ENCODE measurements at regions not wholly inside any gene's neighbourhood (a gene's known extent, or its start where the extent isn't known, plus 50 kb on each side); places are given as distances from the start of the nearest gene placed in this dataset.

DNA sequence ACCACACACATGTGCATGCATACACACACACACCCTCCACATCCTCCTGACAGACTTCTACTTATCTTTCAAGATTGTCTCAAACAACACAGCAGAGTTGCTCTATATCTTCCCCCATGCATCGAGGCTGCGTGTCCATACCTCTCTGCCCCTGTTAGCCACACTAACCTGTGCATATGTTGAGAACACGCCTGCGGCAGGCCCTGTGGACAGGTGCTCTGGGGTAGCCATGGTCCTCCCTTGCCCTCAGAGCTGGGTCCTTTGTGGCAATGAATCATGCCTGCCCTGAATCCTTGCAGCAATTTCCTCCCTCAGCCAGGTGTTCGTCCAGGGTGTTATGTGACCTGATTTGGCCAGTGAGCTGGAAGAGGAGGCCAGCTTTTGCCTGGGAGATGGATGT is 213.3 kb downstream of the KATNAL1 start:
- H3K79me2 ChIP-seq (replicated peaks; ENCODE audit: insufficient read depth), result no peaks in the 10 kb centered on the region
- H3K27me3 ChIP-seq (ENCODE audit: insufficient read depth), result no peaks in the 10 kb centered on the region
- no peaks in the 10 kb centered on the region for H4K20me1 ChIP-seq (replicated peaks; ENCODE audit: insufficient read depth)
- 0 out of 2 replicates have a peak, but pooled peaks cover 3% of the 10 kb centered on the region for H3K9me2 ChIP-seq (ENCODE audit: insufficient read depth)
- no peaks in the 10 kb centered on the region for H3F3A ChIP-seq (replicated peaks; ENCODE audit: low read depth)
- no peaks in the 10 kb centered on the region for H3K36me3 ChIP-seq (ENCODE audit: insufficient read depth)
- DNase-seq (ENCODE audit: low spot score), result no peak
- H3K4me2 ChIP-seq, result no peak overlapping the region
- H3K4me1 Mint-ChIP-seq, result peaks cover 4% of the 10 kb centered on the region; the same call in 1 of the 3 replicates
- ATAC-seq, result no peak
- no peak overlapping the region for H3K27ac Mint-ChIP-seq
- no peak overlapping the region for H2AFZ ChIP-seq
- H3K27ac ChIP-seq (ENCODE audit: low read depth), result no peak overlapping the region
- no peak overlapping the region for H3K4me3 Mint-ChIP-seq
- H3K4me3 ChIP-seq, result no peak overlapping the region
- H3K9me3 Mint-ChIP-seq, result no peaks in the 10 kb centered on the region
- H3K36me3 Mint-ChIP-seq (ENCODE audit: low read depth), result no peaks in the 10 kb centered on the region; the same call in 2 of the 3 replicates
- TF ChIP-seq, protein P1, sequence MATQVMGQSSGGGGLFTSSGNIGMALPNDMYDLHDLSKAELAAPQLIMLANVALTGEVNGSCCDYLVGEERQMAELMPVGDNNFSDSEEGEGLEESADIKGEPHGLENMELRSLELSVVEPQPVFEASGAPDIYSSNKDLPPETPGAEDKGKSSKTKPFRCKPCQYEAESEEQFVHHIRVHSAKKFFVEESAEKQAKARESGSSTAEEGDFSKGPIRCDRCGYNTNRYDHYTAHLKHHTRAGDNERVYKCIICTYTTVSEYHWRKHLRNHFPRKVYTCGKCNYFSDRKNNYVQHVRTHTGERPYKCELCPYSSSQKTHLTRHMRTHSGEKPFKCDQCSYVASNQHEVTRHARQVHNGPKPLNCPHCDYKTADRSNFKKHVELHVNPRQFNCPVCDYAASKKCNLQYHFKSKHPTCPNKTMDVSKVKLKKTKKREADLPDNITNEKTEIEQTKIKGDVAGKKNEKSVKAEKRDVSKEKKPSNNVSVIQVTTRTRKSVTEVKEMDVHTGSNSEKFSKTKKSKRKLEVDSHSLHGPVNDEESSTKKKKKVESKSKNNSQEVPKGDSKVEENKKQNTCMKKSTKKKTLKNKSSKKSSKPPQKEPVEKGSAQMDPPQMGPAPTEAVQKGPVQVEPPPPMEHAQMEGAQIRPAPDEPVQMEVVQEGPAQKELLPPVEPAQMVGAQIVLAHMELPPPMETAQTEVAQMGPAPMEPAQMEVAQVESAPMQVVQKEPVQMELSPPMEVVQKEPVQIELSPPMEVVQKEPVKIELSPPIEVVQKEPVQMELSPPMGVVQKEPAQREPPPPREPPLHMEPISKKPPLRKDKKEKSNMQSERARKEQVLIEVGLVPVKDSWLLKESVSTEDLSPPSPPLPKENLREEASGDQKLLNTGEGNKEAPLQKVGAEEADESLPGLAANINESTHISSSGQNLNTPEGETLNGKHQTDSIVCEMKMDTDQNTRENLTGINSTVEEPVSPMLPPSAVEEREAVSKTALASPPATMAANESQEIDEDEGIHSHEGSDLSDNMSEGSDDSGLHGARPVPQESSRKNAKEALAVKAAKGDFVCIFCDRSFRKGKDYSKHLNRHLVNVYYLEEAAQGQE (IDR thresholded peaks at IDR 0.05; ENCODE audit: unreplicated experiment), result no peak
- no peak for TF ChIP-seq ZNF114 (CRISPR knock-in tag; IDR thresholded peaks at IDR 0.05)
- no peak for TF ChIP-seq STAT1 (IDR thresholded peaks at IDR 0.05; ENCODE audit: unreplicated experiment)
- no peak for TF ChIP-seq ZNF331 (CRISPR knock-in tag; IDR thresholded peaks at IDR 0.05; ENCODE audit: low read depth)
- no peak for TF ChIP-seq JUNB (IDR thresholded peaks at IDR 0.05; ENCODE audit: unreplicated experiment)
- TF ChIP-seq, protein P2, sequence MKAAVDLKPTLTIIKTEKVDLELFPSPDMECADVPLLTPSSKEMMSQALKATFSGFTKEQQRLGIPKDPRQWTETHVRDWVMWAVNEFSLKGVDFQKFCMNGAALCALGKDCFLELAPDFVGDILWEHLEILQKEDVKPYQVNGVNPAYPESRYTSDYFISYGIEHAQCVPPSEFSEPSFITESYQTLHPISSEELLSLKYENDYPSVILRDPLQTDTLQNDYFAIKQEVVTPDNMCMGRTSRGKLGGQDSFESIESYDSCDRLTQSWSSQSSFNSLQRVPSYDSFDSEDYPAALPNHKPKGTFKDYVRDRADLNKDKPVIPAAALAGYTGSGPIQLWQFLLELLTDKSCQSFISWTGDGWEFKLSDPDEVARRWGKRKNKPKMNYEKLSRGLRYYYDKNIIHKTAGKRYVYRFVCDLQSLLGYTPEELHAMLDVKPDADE (IDR thresholded peaks at IDR 0.05), result no peak
- TF ChIP-seq POLR2AphosphoS5 (IDR thresholded peaks at IDR 0.05; ENCODE audit: low read depth), result no peak
- no peak for TF ChIP-seq CREB1 (CRISPR knock-in tag; IDR thresholded peaks at IDR 0.05; ENCODE audit: low read depth)
- TF ChIP-seq CTCF (conservative IDR thresholded peaks at IDR 0.05; ENCODE audit: low read depth in 2 of 2), result no peak
- H3K4me1 ChIP-seq (ENCODE audit: insufficient read depth), result no peaks in the 10 kb centered on the region
- no peaks in the 10 kb centered on the region for H3K27me3 Mint-ChIP-seq (ENCODE audit: insufficient read depth, low read depth, poor library complexity)

DNA sequence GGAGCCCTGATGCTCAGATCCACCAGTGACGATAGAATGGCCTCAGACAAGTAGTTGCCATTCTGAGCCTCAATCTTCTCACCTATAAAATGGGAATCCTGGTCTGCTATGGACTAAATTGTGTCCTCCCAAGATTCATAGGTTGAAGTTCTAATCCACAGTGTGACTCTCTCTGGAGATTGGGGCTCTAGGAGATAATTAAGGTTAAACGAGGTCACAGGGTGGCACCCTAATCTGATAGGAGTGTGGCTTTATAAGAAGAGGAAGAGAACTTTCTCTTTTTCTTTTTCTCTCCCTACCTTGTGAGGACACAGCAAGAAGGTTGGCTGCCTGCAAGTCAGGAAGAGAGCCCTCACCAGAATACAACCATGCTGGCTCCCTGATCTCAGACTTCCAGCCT is 214.1 kb downstream of the KATNAL1 start:
- Mint-ChIP-seq H3K4me1 (no peaks in the 10 kb centered on the region), H3K4me3 (no peak overlapping the region), H3K27me3 (ENCODE audit: insufficient read depth, low read depth, poor library complexity) (no peaks in the 10 kb centered on the region), H3K27ac (no peak overlapping the region), H3K36me3 (ENCODE audit: low read depth) (no peaks in the 10 kb centered on the region; the same call in 2 of the 3 replicates), H3K9me3 (0 out of 3 replicates have a peak, but pooled peaks cover 2% of the 10 kb centered on the region)
- H2AFZ ChIP-seq, result no peak overlapping the region
- H3K9me2 ChIP-seq (ENCODE audit: insufficient read depth), result 0 out of 2 replicates have a peak, but pooled peaks cover 3% of the 10 kb centered on the region
- H3K27ac ChIP-seq (ENCODE audit: low read depth), result no peak overlapping the region
- no peak overlapping the region for H3K4me3 ChIP-seq
- TF ChIP-seq ZNF114 (CRISPR knock-in tag; IDR thresholded peaks at IDR 0.05) (no peak), POLR2AphosphoS5 (IDR thresholded peaks at IDR 0.05; ENCODE audit: low read depth) (no peak)
- TF ChIP-seq, protein P2 (IDR thresholded peaks at IDR 0.05), result no peak
- no peak for ATAC-seq
- H3F3A ChIP-seq (replicated peaks; ENCODE audit: low read depth), result no peaks in the 10 kb centered on the region
- H3K27me3 ChIP-seq (ENCODE audit: insufficient read depth), result no peaks in the 10 kb centered on the region
- no peaks in the 10 kb centered on the region for H4K20me1 ChIP-seq (replicated peaks; ENCODE audit: insufficient read depth)
- no peaks in the 10 kb centered on the region for H3K36me3 ChIP-seq (ENCODE audit: insufficient read depth)
- H3K4me1 ChIP-seq (ENCODE audit: insufficient read depth), result no peaks in the 10 kb centered on the region
- no peak overlapping the region for H3K4me2 ChIP-seq
- DNase-seq (ENCODE audit: low spot score), result no peak
- no peaks in the 10 kb centered on the region for H3K79me2 ChIP-seq (replicated peaks; ENCODE audit: insufficient read depth)

All from GM23338 (cell line).